HG02610 (cell line): ENCODE measurements at regions not wholly inside any gene's neighbourhood (a gene's known extent, or its start where the extent isn't known, plus 50 kb on each side); places are given as distances from the start of the nearest gene placed in this dataset.

Experiments
- ATAC-seq: cut with Tn5 transposase; IDR thresholded peaks from one replicate; pipeline ENCODE4 v1.9.1; 2021; ENCODE audit warnings: mild to moderate bottlenecking, moderate library complexity; ENCODE audit not compliant: unreplicated experiment

GRCh38 chr12:14252697-14253096 is 112.8 kb upstream of the ATF7IP start:
- ATAC-seq: no peak

GRCh38 chr12:14253496-14253895 is 112.0 kb upstream of the ATF7IP start:
- ATAC-seq: no peak

DNA sequence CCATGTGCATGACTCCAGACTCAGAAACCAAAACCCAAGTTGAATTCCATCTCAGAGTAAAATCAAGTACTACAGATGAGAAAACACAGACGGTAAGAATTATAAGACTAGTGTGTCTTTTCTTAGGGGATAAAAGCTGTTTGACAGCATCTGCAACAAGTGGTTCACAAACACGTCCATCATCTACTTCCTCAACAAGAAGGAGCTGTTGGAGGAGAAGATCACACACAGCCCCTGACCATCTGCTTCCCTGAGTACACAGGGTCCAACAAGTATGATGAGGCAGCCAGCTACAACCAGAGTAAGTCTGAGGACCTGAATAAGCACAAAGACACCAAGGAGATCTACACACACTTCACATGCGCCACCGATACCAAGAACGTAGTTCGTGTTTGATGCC is 110.7 kb upstream of the ATF7IP start:
- ATAC-seq: no peak

GRCh38 chr12:14256121-14256520 is 109.4 kb upstream of the ATF7IP start:
- ATAC-seq: no peak

DNA sequence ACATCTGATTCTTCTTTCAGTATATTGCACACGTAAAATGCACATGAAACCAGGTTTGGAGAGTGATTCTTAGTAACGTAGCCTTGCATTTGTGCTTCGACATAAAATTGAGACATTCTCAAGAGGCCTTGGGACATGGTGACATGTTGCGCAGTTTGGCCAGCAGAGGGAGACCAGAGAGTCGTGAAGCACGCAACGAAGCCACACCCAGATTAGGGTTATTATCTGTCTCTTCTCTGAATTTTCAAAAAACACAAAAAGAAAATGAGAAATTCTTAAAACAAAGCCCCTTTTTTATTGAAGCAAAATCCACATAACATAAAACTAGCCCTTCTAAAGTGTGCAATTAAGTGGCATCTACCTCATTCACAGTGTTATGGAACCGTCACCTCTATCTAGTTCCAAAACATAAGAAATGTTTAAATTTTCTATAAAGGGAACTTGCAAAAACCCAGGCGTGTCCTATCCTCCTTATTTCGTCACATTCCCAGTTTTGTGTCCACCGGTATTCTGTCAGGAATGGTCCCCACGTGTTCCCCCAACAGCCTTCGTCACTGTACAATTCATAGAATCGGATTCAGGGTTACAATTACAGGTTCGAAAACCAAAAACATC is 108.8 kb upstream of the ATF7IP start:
- ATAC-seq: peak; percentile 57

DNA sequence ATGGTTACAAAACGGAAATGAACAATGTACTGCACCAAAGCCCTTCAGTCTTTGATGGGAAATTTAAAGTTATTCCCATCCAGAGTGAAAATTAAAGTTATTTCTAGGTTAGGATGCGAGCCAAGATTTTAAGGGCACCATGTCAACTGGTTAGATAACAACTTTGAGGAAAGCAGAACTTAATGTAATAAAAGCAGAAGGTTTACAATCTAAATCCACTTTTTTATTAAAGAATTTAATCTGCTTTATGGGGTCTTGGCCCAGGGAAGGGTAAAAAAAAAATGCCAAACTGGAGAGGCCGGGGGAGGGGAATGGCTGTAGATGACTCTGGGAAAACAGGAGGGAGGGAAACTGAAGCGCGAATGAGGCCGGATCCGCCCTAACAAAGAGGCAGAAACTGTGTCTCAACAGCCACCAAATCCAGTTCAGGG is 108.2 kb upstream of the ATF7IP start:
- ATAC-seq: no peak

GRCh38 chr12:14257734-14258574 is 107.5 kb upstream of the ATF7IP start:
- ATAC-seq: peak; percentile 56

DNA sequence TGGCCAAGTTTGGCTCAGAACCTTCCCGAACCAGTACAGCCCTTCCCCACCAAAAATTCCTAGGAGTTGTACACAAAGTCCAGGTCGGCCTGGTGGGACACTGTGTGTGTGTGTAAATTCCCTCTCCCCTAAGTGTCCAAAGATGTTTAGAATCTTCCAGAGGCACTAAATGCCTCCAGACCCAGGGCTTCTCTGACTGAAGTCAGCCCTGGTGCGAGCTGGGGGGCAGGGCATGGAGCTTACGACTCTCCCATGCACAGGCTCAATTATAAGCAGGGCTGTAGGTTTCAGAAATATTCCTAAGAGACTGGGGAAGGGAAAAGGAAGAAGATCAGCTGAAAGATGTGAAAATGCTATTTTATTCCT is 106.9 kb upstream of the ATF7IP start:
- no peak for ATAC-seq

GRCh38 chr12:14259481-14260010 is 105.9 kb upstream of the ATF7IP start:
- ATAC-seq: no peak

GRCh38 chr12:14260011-14260993 is 105.2 kb upstream of the ATF7IP start:
- no peak for ATAC-seq

GRCh38 chr12:14261096-14261495 is 104.4 kb upstream of the ATF7IP start:
- ATAC-seq: no peak

DNA sequence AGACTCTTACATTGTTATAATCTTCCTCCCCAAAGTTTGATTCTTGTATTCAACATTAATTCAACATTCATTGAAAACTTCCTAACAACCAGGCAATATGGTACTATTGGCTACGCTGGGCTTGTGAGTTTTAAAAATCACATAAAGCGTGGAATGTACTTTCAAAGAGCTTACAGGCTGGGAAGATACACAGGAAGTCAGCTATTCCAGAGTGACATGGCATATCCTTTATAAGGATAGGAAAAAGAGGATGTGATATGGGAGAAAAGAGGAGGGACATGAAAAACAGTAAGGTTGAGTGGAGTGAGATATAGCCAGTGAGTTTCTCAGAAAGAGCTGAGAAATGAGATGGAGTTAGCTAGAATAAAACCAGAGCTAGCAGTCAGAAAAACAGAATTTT is 103.6 kb upstream of the ATF7IP start:
- no peak for ATAC-seq

DNA sequence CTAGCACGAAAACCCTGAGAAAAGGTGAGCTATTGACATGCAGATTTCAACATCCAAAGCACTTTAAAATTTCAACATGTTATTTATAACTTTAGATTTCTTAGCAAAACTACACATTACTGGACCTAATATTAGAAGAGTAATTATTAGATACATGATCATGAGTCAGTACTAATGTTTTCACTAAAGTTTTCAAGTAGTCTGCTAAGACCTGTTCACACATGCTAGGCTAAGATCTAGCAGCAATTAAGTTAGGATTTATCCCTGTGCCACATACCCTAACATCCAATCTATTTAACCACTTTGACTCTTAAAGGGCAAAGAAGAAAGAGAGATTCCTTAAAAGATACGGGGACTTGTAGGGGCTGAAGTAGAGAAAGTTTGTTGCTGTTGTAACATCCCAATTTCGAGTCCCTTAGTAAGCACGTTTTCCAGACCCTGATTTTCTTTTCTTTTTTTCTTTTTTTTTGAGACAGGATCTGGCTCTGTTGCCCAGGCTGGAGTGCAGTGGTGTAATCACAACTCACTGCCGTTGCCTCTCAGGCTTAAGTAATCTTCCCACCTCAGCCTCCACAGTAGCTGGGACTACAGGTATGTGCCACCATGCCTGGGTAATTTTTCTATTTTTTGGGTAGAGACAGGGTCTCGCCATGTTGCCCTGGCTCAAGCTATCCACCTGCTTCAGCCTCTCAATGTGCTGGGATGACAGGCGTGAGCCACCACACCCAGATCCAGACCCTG is 102.5 kb upstream of the ATF7IP start:
- no peak for ATAC-seq

GRCh38 chr12:14263742-14264141 is 101.7 kb upstream of the ATF7IP start:
- ATAC-seq: no peak

DNA sequence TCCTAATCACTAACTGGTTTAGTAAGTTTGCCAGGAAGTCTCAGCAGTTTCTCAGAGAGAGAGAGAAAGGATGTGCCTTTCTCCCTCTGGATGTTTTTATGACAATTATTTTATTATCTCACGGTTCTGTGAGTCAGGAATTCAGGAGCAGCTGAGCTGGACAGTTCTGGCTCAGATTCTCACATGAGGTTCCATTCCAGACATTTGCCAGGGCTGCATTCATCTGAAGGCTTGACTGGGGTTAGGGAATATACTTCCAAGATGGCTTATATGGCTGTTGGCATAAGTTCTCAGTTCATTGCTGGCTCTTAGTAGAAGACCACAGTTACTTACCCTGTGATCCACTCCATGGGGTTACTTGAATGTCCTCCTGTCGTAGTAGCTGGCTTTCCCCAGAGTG is 101.2 kb upstream of the ATF7IP start:
- ATAC-seq: no peak

DNA sequence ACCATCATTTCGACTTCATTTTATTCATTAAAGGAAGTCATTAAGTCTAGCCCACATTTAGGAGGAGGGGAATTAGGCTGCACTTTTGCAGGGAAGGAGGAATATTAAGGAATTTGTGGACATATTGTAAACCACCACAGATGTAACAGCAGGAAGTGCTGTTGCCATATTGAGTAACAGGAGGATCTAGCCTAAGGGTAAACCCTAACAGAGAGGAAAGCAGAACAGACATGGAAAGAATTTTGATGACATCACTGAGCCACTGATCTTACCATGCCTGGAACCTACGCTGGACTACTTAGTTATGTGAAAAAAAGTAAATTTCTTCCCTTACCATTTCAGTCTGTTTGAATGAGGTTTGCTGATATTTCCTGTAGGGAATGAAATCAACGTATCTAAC is 100.7 kb upstream of the ATF7IP start:
- no peak for ATAC-seq

- no peak for ATAC-seq
Measured at GRCh38 chr12:14268120-14268515, 97.4 kb upstream of the ATF7IP start.

- no peak for ATAC-seq
Measured at GRCh38 chr12:14270392-14270791, 95.1 kb upstream of the ATF7IP start.

- no peak for ATAC-seq
Measured at GRCh38 chr12:14272956-14273912, 92.2 kb upstream of the ATF7IP start.
